GM12864 (cell line): ENCODE measurements at regions not wholly inside any gene's neighbourhood (a gene's known extent, or its start where the extent isn't known, plus 50 kb on each side); places are given as distances from the start of the nearest gene placed in this dataset.

ENCODE experiments used
- DNase-seq: peaks from one replicate; pipeline ENCODE4 v3.0.0-alpha.2; 2011; ENCODE audit warnings: low read depth
- H3K4me3 ChIP-seq: 2 replicates; pipeline ENCODE4 v1.5.1; 2011; ENCODE audit warnings: mild to moderate bottlenecking, low read depth, low read length, control low read depth
- TF ChIP-seq, protein P1 (sequence below): IDR thresholded peaks from 2 replicates; pipeline ENCODE4 v1.5.1; 2011; ENCODE audit warnings: low read depth, mild to moderate bottlenecking, moderate library complexity, low read length, control low read depth, inconsistent platforms; ENCODE audit errors: missing control alignments

DNA sequence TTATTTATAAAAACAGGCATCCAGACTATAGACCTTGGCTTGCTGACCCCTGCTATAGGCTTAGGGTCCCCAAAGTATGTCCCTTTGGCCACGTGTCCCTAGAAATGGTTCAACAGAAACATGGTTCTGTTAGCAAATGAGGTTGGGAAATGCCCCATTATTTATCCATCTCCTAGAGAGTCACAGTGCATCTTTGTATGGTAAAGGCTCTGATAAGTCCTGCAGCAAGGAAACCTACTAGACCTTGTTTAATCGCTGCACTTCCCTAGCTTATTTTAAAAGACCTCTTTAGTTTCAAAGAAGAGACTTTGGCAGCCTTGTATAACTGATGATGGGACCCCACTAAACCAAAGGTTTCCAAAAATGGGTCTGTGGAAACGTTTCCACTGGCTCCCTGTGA, 471.5 kb downstream of the MED13L start:
- no peak for DNase-seq
- TF ChIP-seq, protein P1, sequence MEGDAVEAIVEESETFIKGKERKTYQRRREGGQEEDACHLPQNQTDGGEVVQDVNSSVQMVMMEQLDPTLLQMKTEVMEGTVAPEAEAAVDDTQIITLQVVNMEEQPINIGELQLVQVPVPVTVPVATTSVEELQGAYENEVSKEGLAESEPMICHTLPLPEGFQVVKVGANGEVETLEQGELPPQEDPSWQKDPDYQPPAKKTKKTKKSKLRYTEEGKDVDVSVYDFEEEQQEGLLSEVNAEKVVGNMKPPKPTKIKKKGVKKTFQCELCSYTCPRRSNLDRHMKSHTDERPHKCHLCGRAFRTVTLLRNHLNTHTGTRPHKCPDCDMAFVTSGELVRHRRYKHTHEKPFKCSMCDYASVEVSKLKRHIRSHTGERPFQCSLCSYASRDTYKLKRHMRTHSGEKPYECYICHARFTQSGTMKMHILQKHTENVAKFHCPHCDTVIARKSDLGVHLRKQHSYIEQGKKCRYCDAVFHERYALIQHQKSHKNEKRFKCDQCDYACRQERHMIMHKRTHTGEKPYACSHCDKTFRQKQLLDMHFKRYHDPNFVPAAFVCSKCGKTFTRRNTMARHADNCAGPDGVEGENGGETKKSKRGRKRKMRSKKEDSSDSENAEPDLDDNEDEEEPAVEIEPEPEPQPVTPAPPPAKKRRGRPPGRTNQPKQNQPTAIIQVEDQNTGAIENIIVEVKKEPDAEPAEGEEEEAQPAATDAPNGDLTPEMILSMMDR = no peak

DNA sequence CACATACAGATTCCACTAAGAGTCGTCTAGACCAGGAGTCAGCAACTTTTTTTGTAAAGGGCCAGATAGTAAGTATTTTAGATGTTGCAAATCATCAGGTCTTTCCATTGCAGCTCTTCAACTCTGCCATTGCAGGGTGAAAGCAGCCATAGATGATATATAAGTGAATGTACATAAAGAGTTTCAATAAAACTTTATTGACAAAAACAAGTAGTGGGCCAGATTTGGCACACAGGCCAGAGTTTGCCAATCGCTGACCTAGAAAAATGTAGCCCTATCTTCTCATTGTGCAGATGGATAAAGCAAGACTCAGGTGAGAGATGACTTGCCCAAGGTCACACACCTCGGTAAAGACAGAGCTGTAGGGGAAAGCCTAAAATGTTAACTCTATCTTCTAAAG, 474.7 kb downstream of the MED13L start:
- no peak overlapping the region for H3K4me3 ChIP-seq
- DNase-seq = no peak
- TF ChIP-seq, protein P1 = no peak

More for the DNA sequence above, 471.5 kb downstream of the MED13L start:
- H3K4me3 ChIP-seq = no peak overlapping the region

DNA sequence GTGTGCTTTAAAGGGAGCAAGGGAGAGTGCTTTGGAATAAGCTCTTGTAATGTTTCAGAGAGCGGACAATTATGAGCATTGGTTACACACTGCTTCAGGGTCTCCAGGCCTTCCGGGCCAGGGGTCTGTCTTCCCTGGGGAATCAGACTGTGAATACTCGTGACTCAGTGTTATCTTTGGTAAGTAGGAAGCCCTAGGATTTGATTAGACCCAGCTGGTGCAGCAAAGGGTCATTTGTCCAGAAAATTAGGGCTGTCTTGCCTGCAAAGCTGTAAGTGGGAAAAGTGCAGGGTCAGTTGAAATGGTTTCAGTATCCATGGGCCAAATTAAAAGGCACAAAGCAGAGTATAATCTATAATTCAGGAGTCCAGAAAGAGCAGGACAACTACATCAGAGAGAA, 475.6 kb downstream of the MED13L start:
- DNase-seq = no peak
- TF ChIP-seq, protein P1 = no peak
- H3K4me3 ChIP-seq = no peak overlapping the region

DNA sequence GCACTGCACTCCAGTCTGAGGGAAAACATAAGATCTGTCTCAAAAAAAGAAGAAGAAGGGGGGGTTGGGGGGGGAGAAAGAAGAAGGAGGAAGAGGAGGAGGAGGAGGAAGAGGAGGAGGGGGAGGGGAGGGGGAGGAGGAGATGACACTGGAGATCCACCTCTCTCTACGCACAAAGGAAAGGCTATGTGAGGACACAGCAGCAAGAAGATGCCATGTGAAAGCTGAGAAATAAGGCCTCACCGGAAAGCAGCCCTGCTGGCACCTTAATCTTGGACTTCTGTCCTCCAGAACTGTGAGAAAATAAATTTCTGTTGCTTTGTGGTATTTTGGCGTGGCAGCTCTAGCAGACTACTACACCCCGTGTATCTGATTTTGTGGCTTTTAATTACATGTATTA, 477.9 kb downstream of the MED13L start:
- DNase-seq = no peak
- TF ChIP-seq, protein P1 = no peak
- H3K4me3 ChIP-seq = no peak overlapping the region

DNA sequence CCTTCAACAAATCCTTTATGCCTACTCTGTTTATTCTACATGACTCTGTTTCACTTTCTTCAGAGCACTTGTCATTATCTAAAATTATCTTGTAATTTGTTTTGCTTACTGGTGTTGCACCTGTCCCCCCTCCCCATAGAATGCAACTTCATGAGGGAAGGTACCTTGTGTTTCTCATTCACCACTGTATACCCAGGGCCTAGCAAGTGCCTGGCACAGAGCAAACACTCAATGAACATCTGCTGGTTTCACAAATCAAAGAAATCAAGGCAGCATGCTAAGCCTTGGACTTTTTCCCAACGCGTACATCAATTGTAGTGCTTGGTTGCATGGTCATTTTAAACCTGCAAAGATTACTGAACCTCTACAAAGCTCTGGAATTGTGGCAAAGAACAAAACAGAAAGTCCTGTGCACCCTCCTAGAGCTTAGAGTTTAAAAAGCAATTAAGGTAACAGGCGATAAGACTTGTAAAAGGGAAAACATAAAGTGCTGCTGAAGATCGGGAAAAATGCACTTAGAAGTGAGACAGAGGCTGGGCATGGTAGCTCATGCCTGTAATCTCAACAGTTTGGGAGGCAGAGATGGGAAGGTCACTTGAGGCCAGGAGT, 479.1 kb downstream of the MED13L start:
- no peak for DNase-seq
- no peak overlapping the region for H3K4me3 ChIP-seq
- TF ChIP-seq, protein P1 = no peak

DNA sequence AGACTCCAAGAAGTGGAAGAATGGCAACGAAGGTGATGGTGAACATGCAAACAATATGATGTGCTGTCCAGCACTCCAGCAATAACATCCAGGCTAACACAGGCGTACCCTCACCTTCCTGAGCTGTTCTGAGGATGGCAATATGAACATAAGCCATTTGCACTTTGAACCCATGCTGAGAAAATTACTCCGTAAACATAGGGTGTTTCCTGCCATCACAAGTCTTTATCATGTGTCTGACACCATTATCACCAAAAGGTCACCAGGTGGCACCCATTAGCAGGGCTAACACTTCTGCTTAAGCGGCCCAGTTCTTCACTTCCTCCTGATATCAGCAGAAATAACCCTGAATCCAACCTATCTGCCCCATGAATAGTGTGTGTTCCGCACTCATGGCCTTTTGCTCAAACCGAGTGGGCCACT, 482.8 kb downstream of the MED13L start:
- H3K4me3 ChIP-seq = no peak overlapping the region
- no peak for DNase-seq
- TF ChIP-seq, protein P1 = peak; percentile 15

DNA sequence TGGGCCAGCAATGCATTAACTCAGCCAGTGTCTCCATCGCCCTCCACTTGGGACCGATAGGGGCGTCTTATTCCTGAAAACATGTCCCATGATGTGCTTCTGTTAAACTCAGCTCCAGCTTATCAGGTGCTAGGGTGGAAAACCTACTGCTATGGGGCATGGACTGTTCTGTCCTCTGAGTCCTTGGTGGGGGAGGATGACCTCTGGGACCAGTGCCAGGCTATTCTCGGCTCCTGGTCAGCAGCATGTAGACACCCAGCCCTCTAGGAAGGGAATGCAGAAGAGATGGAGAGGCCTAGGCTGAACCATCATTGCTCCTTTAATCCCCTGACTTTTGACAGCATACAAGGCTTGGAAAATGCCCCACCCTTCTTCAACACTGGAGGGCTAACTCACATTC, 486.2 kb downstream of the MED13L start:
- no peak overlapping the region for H3K4me3 ChIP-seq
- TF ChIP-seq, protein P1 = no peak
- no peak for DNase-seq
